AG04449 (cell line): ENCODE measurements at regions not wholly inside any gene's neighbourhood (a gene's known extent, or its start where the extent isn't known, plus 50 kb on each side); places are given as distances from the start of the nearest gene placed in this dataset.

Experiments
- CTCF ChIA-PET: fragments of 350-600 bp; formaldehyde crosslinking; extraction: SDS; loops from one replicate; lab custom pipeline; 2021; ENCODE audit warnings: antibody characterized with exemption; lab: Yijun Ruan, JAX
- POLR2A ChIA-PET: fragments of 400-600, 350-600 bp; formaldehyde crosslinking; extraction: SDS; loops from one replicate; lab custom pipeline; 2020; ENCODE audit warnings: antibody characterized with exemption, inconsistent platforms; lab: Yijun Ruan, JAX
- DNase-seq: peaks from one replicate; pipeline ENCODE4 v3.0.0-alpha.2; 2010; ENCODE audit warnings: low read depth, low spot score
- H3K4me3 ChIP-seq: 2 replicates; pipeline ENCODE4 v1.5.1; 2011; ENCODE audit warnings: low read depth, mild to moderate bottlenecking, control low read depth, low read length
- CTCF ChIP-seq: IDR thresholded peaks from one replicate; pipeline ENCODE4 v1.5.1; 2011; ENCODE audit warnings: mild to moderate bottlenecking, moderate library complexity, low read length, control low read depth, inconsistent platforms; ENCODE audit not compliant: insufficient read depth; ENCODE audit errors: missing control alignments

- no peak for DNase-seq
- H3K4me3 ChIP-seq, result no peak overlapping the region
- POLR2A ChIA-PET, result no interaction called here
- CTCF ChIA-PET, result no interaction called here
- TF ChIP-seq CTCF, result no peak
Measured at GRCh38 chr5:175252234-175252805, 191.7 kb downstream of the DRD1 start.

- no peak for TF ChIP-seq CTCF
- ChIA-PET POLR2A (no interaction called here), CTCF (no interaction called here)
- DNase-seq, result no peak
- no peak overlapping the region for H3K4me3 ChIP-seq
Measured at GRCh38 chr5:175250426-175250825, 193.6 kb downstream of the DRD1 start.

- DNase-seq, result no peak
- POLR2A ChIA-PET, result no interaction called here
- H3K4me3 ChIP-seq, result no peak overlapping the region
- no peak for TF ChIP-seq CTCF
- CTCF ChIA-PET, result no interaction called here
Measured at GRCh38 chr5:175248416-175248905, 195.5 kb downstream of the DRD1 start.

GRCh38 chr5:175246889-175247520 is 197.0 kb downstream of the DRD1 start:
- POLR2A ChIA-PET, result interaction anchor here (0.9 to 1.0 kb wide), 2 partner anchors 33 to 50 kb away, joined by 3 read pairs; no protein-coding TSS in a partner anchor

GRCh38 chr5:175246242-175246888 is 197.6 kb downstream of the DRD1 start:
- POLR2A ChIA-PET, result interaction anchor here (0.9 to 1.0 kb wide), 2 partner anchors 32 to 49 kb away, joined by 3 read pairs; no protein-coding TSS in a partner anchor
- DNase-seq, result peak; percentile 82
- H3K4me3 ChIP-seq, result no peak overlapping the region; the same call in 1 of the 2 replicates
- TF ChIP-seq CTCF, result no peak
- CTCF ChIA-PET, result no interaction called here

More at GRCh38 chr5:175246889-175247520, 197.0 kb downstream of the DRD1 start:
- CTCF ChIA-PET, result no interaction called here
- no peak overlapping the region for H3K4me3 ChIP-seq
- TF ChIP-seq CTCF, result no peak
- no peak for DNase-seq

- no peak for TF ChIP-seq CTCF
- ChIA-PET POLR2A (no interaction called here), CTCF (no interaction called here)
- DNase-seq, result no peak
- H3K4me3 ChIP-seq, result no peak overlapping the region
Measured at GRCh38 chr5:175243441-175243840, 200.5 kb downstream of the DRD1 start.
